Mesenchymal stem cell (in vitro differentiated cells and primary cell): ENCODE measurements at regions not wholly inside any gene's neighbourhood (a gene's known extent, or its start where the extent isn't known, plus 50 kb on each side); places are given as distances from the start of the nearest gene placed in this dataset.
A peak's percentile ranks its signal among the peaks of the same experiment; 100 is the strongest.

ENCODE experiments used
- DNase-seq: peaks from one replicate; pipeline ENCODE4 v3.0.0-alpha.2; 2013
- H2AFZ ChIP-seq: one replicate; pipeline ENCODE4 v1.6.1; 2013; ENCODE audit warnings: low read depth, mild to moderate bottlenecking, control low read depth, inconsistent platforms, low read length, moderate library complexity
- H2AK5ac ChIP-seq: 2 replicates; pipeline ENCODE4 v1.6.1; 2013; ENCODE audit warnings: low read length, moderate library complexity, mild to moderate bottlenecking, inconsistent platforms; ENCODE audit not compliant: severe bottlenecking
- H2BK120ac ChIP-seq: one replicate; pipeline ENCODE4 v1.6.1; 2013; ENCODE audit warnings: low read depth, mild to moderate bottlenecking, inconsistent platforms, low read length, moderate library complexity
- H2BK12ac ChIP-seq, 2 experiments: one replicate each; pipeline ENCODE4 v1.6.1; 2013; ENCODE audit warnings: inconsistent platforms in 2 of 2, low read length in 2 of 2, mild to moderate bottlenecking in 2 of 2, moderate library complexity in 2 of 2, control low read depth in 1 of 2
- H2BK15ac ChIP-seq: one replicate; pipeline ENCODE4 v1.6.1; 2013; ENCODE audit warnings: mild to moderate bottlenecking, low read depth, inconsistent platforms; ENCODE audit not compliant: poor library complexity, severe bottlenecking
- H2BK5ac ChIP-seq: 2 replicates; pipeline ENCODE4 v1.6.1; 2013; ENCODE audit warnings: low read depth, mild to moderate bottlenecking, low read length, control low read depth, inconsistent platforms; ENCODE audit not compliant: poor library complexity, severe bottlenecking
- H3K14ac ChIP-seq, 2 experiments: one replicate each; pipeline ENCODE4 v1.6.1; 2013; ENCODE audit warnings: inconsistent platforms in 2 of 2, low read length in 2 of 2, control low read depth in 1 of 2, mild to moderate bottlenecking in 1 of 2, moderate library complexity in 1 of 2
- H3K18ac ChIP-seq, 2 experiments: one replicate each; pipeline ENCODE4 v1.6.1; 2013; ENCODE audit warnings: inconsistent platforms in 2 of 2, low read length in 2 of 2, control low read depth in 1 of 2, low read depth in 1 of 2, mild to moderate bottlenecking in 1 of 2
- H3K23ac ChIP-seq, 2 experiments: one replicate each; pipeline ENCODE4 v1.6.1; 2013; ENCODE audit warnings: inconsistent platforms in 2 of 2, low read length in 2 of 2, mild to moderate bottlenecking in 2 of 2, moderate library complexity in 2 of 2, control low read depth in 1 of 2
- H3K27ac ChIP-seq: 2 replicates; pipeline ENCODE4 v1.5.1; 2013; ENCODE audit warnings: mild to moderate bottlenecking, moderate library complexity, low read length, control low read depth, inconsistent platforms; ENCODE audit not compliant: poor library complexity, severe bottlenecking
- H3K27me3 ChIP-seq, 2 experiments: 2 replicates each; pipeline versions ENCODE4 v1.6.1 to v1.7.0; 2013; ENCODE audit warnings: low read length in 2 of 2, mild to moderate bottlenecking in 2 of 2, moderate library complexity in 2 of 2, control low read depth in 1 of 2, inconsistent platforms in 1 of 2; ENCODE audit not compliant: control insufficient read depth in 1 of 2, insufficient read depth in 1 of 2
- H3K36me3 ChIP-seq, 2 experiments: 2 replicates each; pipeline versions ENCODE4 v1.6.1 to v1.7.0; 2013; ENCODE audit warnings: low read length in 2 of 2, control low read depth in 1 of 2, inconsistent platforms in 1 of 2, low read depth in 1 of 2, mild to moderate bottlenecking in 1 of 2; ENCODE audit not compliant: insufficient read depth in 2 of 2, control insufficient read depth in 1 of 2
- H3K4ac ChIP-seq, 2 experiments: one replicate each; pipeline ENCODE4 v1.6.1; 2013; ENCODE audit warnings: inconsistent platforms in 2 of 2, low read length in 2 of 2, mild to moderate bottlenecking in 2 of 2, moderate library complexity in 2 of 2, control low read depth in 1 of 2, low read depth in 1 of 2
- H3K4me1 ChIP-seq: 2 replicates; pipeline ENCODE4 v1.6.1; 2013; ENCODE audit warnings: low read depth, low read length, control low read depth; ENCODE audit not compliant: control insufficient read depth, insufficient read depth
- H3K4me2 ChIP-seq: 2 replicates; pipeline ENCODE4 v1.6.1; 2013; ENCODE audit warnings: low read length, mild to moderate bottlenecking, inconsistent platforms; ENCODE audit not compliant: poor library complexity, severe bottlenecking
- H3K4me3 ChIP-seq, 2 experiments: 2 replicates each; pipeline versions ENCODE4 v1.5.1 to v1.7.0; 2013; ENCODE audit warnings: low read length in 2 of 2, mild to moderate bottlenecking in 2 of 2, control low read depth in 1 of 2, low read depth in 1 of 2; ENCODE audit not compliant: insufficient read depth in 1 of 2
- H3K79me1 ChIP-seq: replicated peaks from 2 replicates; pipeline ENCODE4 v1.6.1; 2013; ENCODE audit warnings: mild to moderate bottlenecking, control low read depth, low read length, inconsistent platforms; ENCODE audit not compliant: poor library complexity, severe bottlenecking
- H3K9ac ChIP-seq: 2 replicates; pipeline ENCODE4 v1.7.0; 2013; ENCODE audit warnings: mild to moderate bottlenecking, low read length, moderate library complexity
- H3K9me3 ChIP-seq: 2 replicates; pipeline ENCODE4 v1.7.0; 2013; ENCODE audit warnings: mild to moderate bottlenecking, low read length; ENCODE audit not compliant: control insufficient read depth
- H4K8ac ChIP-seq: one replicate; pipeline ENCODE4 v1.6.1; 2013; ENCODE audit warnings: inconsistent platforms, mild to moderate bottlenecking, low read length, moderate library complexity
- H4K91ac ChIP-seq: one replicate; pipeline ENCODE4 v1.6.1; 2013; ENCODE audit warnings: mild to moderate bottlenecking, low read length, inconsistent platforms
- WGBS: methylation state at CpG from one replicate; pipeline ENCODE4 v1.1.7; 2013; ENCODE audit warnings: mixed read lengths; 5-methylcytosine and 5-hydroxymethylcytosine counted together

DNA sequence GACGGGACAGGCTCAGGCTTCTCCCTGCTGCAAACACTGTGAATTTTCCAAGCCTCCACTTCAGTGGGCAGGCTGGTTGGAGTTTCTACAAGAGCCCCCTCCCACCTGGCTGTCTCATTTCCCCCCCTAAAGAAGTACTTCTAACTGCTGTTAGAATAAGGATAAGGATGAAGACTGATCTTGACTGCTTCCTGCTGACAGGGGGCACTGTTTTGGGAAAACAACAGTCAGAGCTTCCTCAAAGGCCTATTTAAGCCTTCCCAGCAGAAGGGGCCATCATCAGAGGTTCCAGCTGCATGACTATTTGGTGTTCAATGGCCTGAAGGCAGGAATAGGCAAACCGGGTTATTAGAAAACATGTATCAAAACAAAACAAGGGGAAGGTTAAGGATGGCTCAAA, 1162.8 kb downstream of the DSC3 start:
- H2BK12ac ChIP-seq: no peak overlapping the region
- no peak overlapping the region for H3K4me2 ChIP-seq
- no peaks in the 10 kb centered on the region for H3K27me3 ChIP-seq
- no peak overlapping the region for H4K91ac ChIP-seq
- no peak overlapping the region for H2BK15ac ChIP-seq
- no peaks in the 10 kb centered on the region for H3K36me3 ChIP-seq
- H3K9me3 ChIP-seq: no peaks in the 10 kb centered on the region
- no peak overlapping the region for H3K18ac ChIP-seq
- no peak for DNase-seq
- no peak overlapping the region for H3K4me3 ChIP-seq
- no peak overlapping the region for H2AK5ac ChIP-seq
- H3K23ac ChIP-seq: no peak overlapping the region
- no peak overlapping the region for H4K8ac ChIP-seq
- no peak overlapping the region for H3K4ac ChIP-seq
- 94% methylated on average over 2 of the region's 2 CpGs for WGBS
- H2BK120ac ChIP-seq: no peak overlapping the region
- no peak overlapping the region for H3K9ac ChIP-seq
- no peak overlapping the region for H2BK5ac ChIP-seq
- no peaks in the 10 kb centered on the region for H3K4me1 ChIP-seq
- H3K79me1 ChIP-seq: no peaks in the 10 kb centered on the region
- H3K14ac ChIP-seq: no peak overlapping the region
- no peak overlapping the region for H3K27ac ChIP-seq
- H2AFZ ChIP-seq: no peak overlapping the region

DNA sequence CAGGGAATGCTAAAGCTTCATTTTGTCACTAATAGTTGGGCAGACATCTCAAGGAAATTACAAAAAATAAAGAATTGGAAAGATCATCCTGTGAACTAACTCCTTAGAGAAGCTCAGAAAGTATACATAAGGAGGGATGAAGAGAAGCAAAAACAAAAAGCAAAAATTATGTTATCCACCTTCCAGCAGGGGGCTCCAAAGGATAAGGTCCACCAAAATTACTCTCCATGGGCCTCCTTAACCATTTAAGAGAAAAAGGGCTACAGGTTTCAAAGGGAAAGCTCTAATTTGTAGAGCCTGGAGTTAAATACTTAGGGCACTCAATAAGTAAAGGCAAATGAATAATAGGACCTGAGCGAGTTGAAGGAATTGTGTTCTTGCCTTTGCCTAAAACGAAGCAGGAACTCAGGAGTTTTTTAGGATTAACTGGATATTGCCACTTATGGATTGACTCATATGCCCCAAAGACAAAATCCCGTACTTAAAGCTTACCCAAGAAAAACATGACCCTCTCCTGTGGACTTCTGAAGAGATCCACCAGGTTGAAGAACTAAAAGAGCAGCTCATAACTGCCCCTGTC, 1167.9 kb downstream of the DSC3 start:
- 100% methylated on average over 2 of the region's 3 CpGs for WGBS
- no peaks in the 10 kb centered on the region for H3K9me3 ChIP-seq
- H3K23ac ChIP-seq: no peak overlapping the region
- no peak overlapping the region for H4K8ac ChIP-seq
- no peak overlapping the region for H2BK12ac ChIP-seq
- H3K14ac ChIP-seq: no peak overlapping the region
- H3K4ac ChIP-seq: no peak overlapping the region
- no peak overlapping the region for H2AK5ac ChIP-seq
- H3K4me3 ChIP-seq: no peak overlapping the region
- no peak overlapping the region for H2BK120ac ChIP-seq
- H3K9ac ChIP-seq: no peak overlapping the region
- DNase-seq: peak; percentile 58
- no peak overlapping the region for H3K18ac ChIP-seq
- H3K79me1 ChIP-seq: no peaks in the 10 kb centered on the region
- H2BK15ac ChIP-seq: no peak overlapping the region
- no peak overlapping the region for H3K4me2 ChIP-seq
- H2AFZ ChIP-seq: no peak overlapping the region
- H3K27me3 ChIP-seq: no peaks in the 10 kb centered on the region
- H3K27ac ChIP-seq: no peak overlapping the region
- no peak overlapping the region for H4K91ac ChIP-seq
- H3K36me3 ChIP-seq: no peaks in the 10 kb centered on the region
- no peaks in the 10 kb centered on the region for H3K4me1 ChIP-seq
- no peak overlapping the region for H2BK5ac ChIP-seq

- Histone ChIP-seq H2BK15ac (no peak overlapping the region), H3K14ac (no peak overlapping the region), H2AK5ac (no peak overlapping the region), H3K9ac (no peak overlapping the region), H3K4me3 (no peak overlapping the region), H3K4me1 (no peaks in the 10 kb centered on the region), H3K27me3 (no peaks in the 10 kb centered on the region), H3K23ac (no peak overlapping the region), H2BK12ac (no peak overlapping the region), H3K79me1 (no peaks in the 10 kb centered on the region), H3K4ac (no peak overlapping the region), H4K91ac (no peak overlapping the region), H3K36me3 (no peaks in the 10 kb centered on the region), H3K4me2 (no peak overlapping the region), H2BK120ac (no peak overlapping the region), H4K8ac (no peak overlapping the region), H3K18ac (no peak overlapping the region), H3K9me3 (no peaks in the 10 kb centered on the region), H3K27ac (no peak overlapping the region), H2BK5ac (no peak overlapping the region), H2AFZ (no peak overlapping the region)
- no peak for DNase-seq
- WGBS: 96% methylated on average over 8 of the region's 8 CpGs
Measured at GRCh38 chr18:29873211-29873610, 1169.3 kb downstream of the DSC3 start.

DNA sequence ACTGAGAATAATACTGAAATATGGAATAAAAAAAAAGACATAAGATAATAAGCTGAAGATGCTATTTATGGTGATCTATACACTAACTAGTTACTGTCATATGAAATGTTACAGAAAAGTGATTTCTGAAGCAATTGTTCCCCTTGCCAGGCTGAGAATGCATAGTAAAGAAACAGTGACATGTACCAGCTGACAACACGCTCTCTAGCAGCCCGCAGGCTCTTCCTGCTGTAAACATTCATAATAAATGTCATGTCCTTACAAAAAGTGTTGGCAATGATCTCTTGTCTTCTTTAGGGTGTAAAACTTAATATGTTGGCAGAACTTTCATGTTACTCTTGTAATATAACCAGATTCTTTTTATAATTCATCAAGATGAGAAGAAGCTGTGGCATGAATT, 1171.3 kb downstream of the DSC3 start:
- Histone ChIP-seq H3K4me1 (no peaks in the 10 kb centered on the region), H2BK5ac (no peak overlapping the region), H2AFZ (no peak overlapping the region), H2BK12ac (no peak overlapping the region), H3K36me3 (no peaks in the 10 kb centered on the region), H3K79me1 (no peaks in the 10 kb centered on the region), H4K8ac (no peak overlapping the region), H3K18ac (no peak overlapping the region), H3K9ac (no peak overlapping the region), H4K91ac (no peak overlapping the region), H3K9me3 (no peaks in the 10 kb centered on the region), H3K14ac (no peak overlapping the region), H3K4ac (no peak overlapping the region), H3K4me2 (no peak overlapping the region), H3K4me3 (no peak overlapping the region), H3K23ac (no peak overlapping the region), H2BK120ac (no peak overlapping the region), H2AK5ac (no peak overlapping the region), H3K27ac (no peak overlapping the region), H2BK15ac (no peak overlapping the region), H3K27me3 (no peaks in the 10 kb centered on the region)
- DNase-seq: no peak
- WGBS: no CpG with 5 or more reads among the region's 2 CpGs
